Stimulated activated CD4-positive, alpha-beta T cell treated with anti-CD3 and anti-CD28 coated beads, TNF-alpha, amount 100 ng/mL, for 1 hour (primary cell): ENCODE measurements at regions not wholly inside any gene's neighbourhood (a gene's known extent, or its start where the extent isn't known, plus 50 kb on each side); places are given as distances from the start of the nearest gene placed in this dataset.
"Not testable (repeated sequence)": the region's sequence is repeated elsewhere in the genome, so short reads cannot be mapped to it uniquely, and the experiment has no call there.

Experiments
- DNase-seq, 3 donors: peaks; one replicate each; pipeline ENCODE4 v3.0.0-alpha.2; 2020; ENCODE audit warnings: low read depth in 3 of 3, low spot score in 1 of 3

- DNase-seq, result no peak
These were observed 114.1 kb downstream of the GXYLT1 start for GRCh38 chr12:42030588-42030987.

- DNase-seq, result no peak
These were observed 117.1 kb downstream of the GXYLT1 start for GRCh38 chr12:42027546-42027945.

GRCh38 chr12:42024495-42024830, 120.2 kb downstream of the GXYLT1 start:
- no peak for DNase-seq

GRCh38 chr12:42023733-42024494, 120.8 kb downstream of the GXYLT1 start:
- peak; percentile 15 to 62 (median 40) for DNase-seq

- not testable (repeated sequence) for DNase-seq
These were observed 122.7 kb downstream of the GXYLT1 start for GRCh38 chr12:42021937-42022336.

GRCh38 chr12:42021469-42021868, 123.2 kb downstream of the GXYLT1 start:
- no peak for DNase-seq

- no peak for DNase-seq
These were observed 124.4 kb downstream of the GXYLT1 start for GRCh38 chr12:42020226-42020625.

- no peak for DNase-seq
These were observed 124.9 kb downstream of the GXYLT1 start for GRCh38 chr12:42019746-42020145.

- no peak for DNase-seq
These were observed 127.6 kb downstream of the GXYLT1 start for GRCh38 chr12:42017051-42017450.

GRCh38 chr12:42015051-42015461, 129.6 kb downstream of the GXYLT1 start:
- DNase-seq, result no peak

- not testable (repeated sequence) for DNase-seq
These were observed 132.2 kb downstream of the GXYLT1 start for GRCh38 chr12:42012501-42012900.

- DNase-seq, result no peak
These were observed 134.0 kb downstream of the GXYLT1 start for GRCh38 chr12:42010715-42011114.

- no peak for DNase-seq
These were observed 134.4 kb downstream of the GXYLT1 start for GRCh38 chr12:42010257-42010656.

- DNase-seq, result no peak
These were observed 135.7 kb downstream of the GXYLT1 start for GRCh38 chr12:42008996-42009395.

GRCh38 chr12:42003031-42003430, 141.6 kb downstream of the GXYLT1 start:
- DNase-seq, result no peak

- no peak for DNase-seq
These were observed 142.1 kb downstream of the GXYLT1 start for GRCh38 chr12:42002563-42002962.

- DNase-seq, result no peak
These were observed 146.2 kb downstream of the GXYLT1 start for GRCh38 chr12:41998436-41998835.

- DNase-seq, result no peak
These were observed 151.4 kb downstream of the GXYLT1 start for GRCh38 chr12:41993283-41993682.

GRCh38 chr12:41992692-41993215, 151.9 kb downstream of the GXYLT1 start:
- no peak for DNase-seq

GRCh38 chr12:41992022-41992421, 152.7 kb downstream of the GXYLT1 start:
- DNase-seq, result no peak

GRCh38 chr12:41988715-41989114, 156.0 kb downstream of the GXYLT1 start:
- no peak for DNase-seq

GRCh38 chr12:41986513-41986912, 158.2 kb downstream of the GXYLT1 start:
- DNase-seq, result not testable (repeated sequence)

- DNase-seq, result no peak
These were observed 160.8 kb downstream of the GXYLT1 start for GRCh38 chr12:41983856-41984255.
